ENCODE measurements at regions not wholly inside any gene's neighbourhood (a gene's known extent, or its start where the extent isn't known, plus 50 kb on each side); places are given as distances from the start of the nearest gene placed in this dataset.
"Not testable (repeated sequence)": the region's sequence is repeated elsewhere in the genome, so short reads cannot be mapped to it uniquely, and the experiment has no call there.

- DNase-seq (ENCODE audit: low spot score) = no peak
Observed at GRCh38 chr6:5838656-5839396, 167.9 kb downstream of the NRN1 start.

GRCh38 chr6:5837323-5837722 is 169.4 kb downstream of the NRN1 start:
- no peak for DNase-seq (ENCODE audit: low spot score)

GRCh38 chr6:5836597-5836996 is 170.1 kb downstream of the NRN1 start:
- DNase-seq (ENCODE audit: low spot score) = not testable (repeated sequence)

- no peak for DNase-seq (ENCODE audit: low spot score)
Observed at GRCh38 chr6:5833120-5833519, 173.6 kb downstream of the NRN1 start.

- no peak for DNase-seq (ENCODE audit: low spot score)
Observed at GRCh38 chr6:5832668-5833067, 174.1 kb downstream of the NRN1 start.

- not testable (repeated sequence) for DNase-seq (ENCODE audit: low spot score)
Observed at GRCh38 chr6:5831219-5831862, 175.4 kb downstream of the NRN1 start.

GRCh38 chr6:5828296-5828695 is 178.4 kb downstream of the NRN1 start:
- no peak for DNase-seq (ENCODE audit: low spot score)

GRCh38 chr6:5827056-5827904 is 179.4 kb downstream of the NRN1 start:
- DNase-seq (ENCODE audit: low spot score) = peak; percentile 25

GRCh38 chr6:5824382-5824983 is 182.2 kb downstream of the NRN1 start:
- not testable (repeated sequence) for DNase-seq (ENCODE audit: low spot score)
